ENCODE measurements at regions not wholly inside any gene's neighbourhood (a gene's known extent, or its start where the extent isn't known, plus 50 kb on each side); places are given as distances from the start of the nearest gene placed in this dataset.
"Not testable (repeated sequence)": the region's sequence is repeated elsewhere in the genome, so short reads cannot be mapped to it uniquely, and the experiment has no call there.

- DNase-seq (ENCODE audit: low spot score): no peak
These were observed 822.4 kb downstream of the FAT4 start for GRCh38 chr4:126136922-126137781.

- no peak for DNase-seq (ENCODE audit: low spot score)
These were observed 823.0 kb downstream of the FAT4 start for GRCh38 chr4:126137782-126138170.

- DNase-seq (ENCODE audit: low spot score): no peak
These were observed 829.9 kb downstream of the FAT4 start for GRCh38 chr4:126144543-126145237.

GRCh38 chr4:126168484-126168883 lies 853.7 kb downstream of the FAT4 start:
- no peak for DNase-seq (ENCODE audit: low spot score)

GRCh38 chr4:126172126-126172525 lies 857.4 kb downstream of the FAT4 start:
- no peak for DNase-seq (ENCODE audit: low spot score)

- DNase-seq (ENCODE audit: low spot score): no peak
These were observed 859.9 kb downstream of the FAT4 start for GRCh38 chr4:126174627-126175026.

GRCh38 chr4:126180642-126181041 lies 865.9 kb downstream of the FAT4 start:
- no peak for DNase-seq (ENCODE audit: low spot score)

- DNase-seq (ENCODE audit: low spot score): no peak
These were observed 867.6 kb downstream of the FAT4 start for GRCh38 chr4:126182336-126182735.

GRCh38 chr4:126182786-126183185 lies 868.0 kb downstream of the FAT4 start:
- no peak for DNase-seq (ENCODE audit: low spot score)

- no peak for DNase-seq (ENCODE audit: low spot score)
These were observed 868.5 kb downstream of the FAT4 start for GRCh38 chr4:126183206-126183605.

- DNase-seq (ENCODE audit: low spot score): no peak
These were observed 876.8 kb downstream of the FAT4 start for GRCh38 chr4:126191536-126191935.

- no peak for DNase-seq (ENCODE audit: low spot score)
These were observed 877.8 kb downstream of the FAT4 start for GRCh38 chr4:126192506-126192905.

GRCh38 chr4:126201251-126202138 lies 886.7 kb downstream of the FAT4 start:
- DNase-seq (ENCODE audit: low spot score): not testable (repeated sequence)

GRCh38 chr4:126202226-126202625 lies 887.5 kb downstream of the FAT4 start:
- no peak for DNase-seq (ENCODE audit: low spot score)

- DNase-seq (ENCODE audit: low spot score): no peak
These were observed 893.2 kb downstream of the FAT4 start for GRCh38 chr4:126207910-126208309.

- DNase-seq (ENCODE audit: low spot score): no peak
These were observed 894.4 kb downstream of the FAT4 start for GRCh38 chr4:126209147-126209546.

GRCh38 chr4:126213996-126214395 lies 899.2 kb downstream of the FAT4 start:
- no peak for DNase-seq (ENCODE audit: low spot score)

GRCh38 chr4:126215759-126216158 lies 901.0 kb downstream of the FAT4 start:
- DNase-seq (ENCODE audit: low spot score): no peak

GRCh38 chr4:126216611-126217010 lies 901.9 kb downstream of the FAT4 start:
- no peak for DNase-seq (ENCODE audit: low spot score)

GRCh38 chr4:126221282-126221681 lies 906.5 kb downstream of the FAT4 start:
- DNase-seq (ENCODE audit: low spot score): no peak

- no peak for DNase-seq (ENCODE audit: low spot score)
These were observed 907.1 kb downstream of the FAT4 start for GRCh38 chr4:126221717-126222340.

Data from mucosa of gallbladder (tissue), 1 donor.